Bronchial epithelial cell (primary cell): ENCODE measurements at regions not wholly inside any gene's neighbourhood (a gene's known extent, or its start where the extent isn't known, plus 50 kb on each side); places are given as distances from the start of the nearest gene placed in this dataset.

ENCODE experiments used
- DNase-seq: peaks from one replicate; pipeline ENCODE4 v3.0.0-alpha.2; 2010; ENCODE audit warnings: low read depth
- FAIRE-seq: peaks from 2 replicates; lab custom pipeline; 2011; peaks lifted over from hg19 to GRCh38; lab: Jason Lieb, UNC
- H3K27me3 ChIP-seq: 2 replicates; pipeline ENCODE4 v1.5.1; 2011; ENCODE audit warnings: low read length; ENCODE audit not compliant: control insufficient read depth, insufficient read depth
- H3K36me3 ChIP-seq: 2 replicates; pipeline ENCODE4 v1.5.1; 2011; ENCODE audit warnings: low read length; ENCODE audit not compliant: control insufficient read depth, insufficient read depth
- H3K4me3 ChIP-seq: 2 replicates; pipeline ENCODE4 v1.5.1; 2011; ENCODE audit warnings: mild to moderate bottlenecking, low read depth, low read length, control low read depth
- TF ChIP-seq, protein P1 (sequence below): IDR thresholded peaks from 2 replicates; pipeline ENCODE4 v1.5.1; 2011; ENCODE audit warnings: mild to moderate bottlenecking, moderate library complexity, low read length, control low read depth, inconsistent platforms; ENCODE audit not compliant: insufficient read depth, severe bottlenecking

GRCh38 chr11:70594031-70594430, 195.7 kb downstream of the CTTN start:
- no peak for DNase-seq
- Histone ChIP-seq H3K27me3 (no peaks in the 10 kb centered on the region), H3K4me3 (no peak overlapping the region), H3K36me3 (no peaks in the 10 kb centered on the region)
- FAIRE-seq: no peak
- TF ChIP-seq, protein P1, sequence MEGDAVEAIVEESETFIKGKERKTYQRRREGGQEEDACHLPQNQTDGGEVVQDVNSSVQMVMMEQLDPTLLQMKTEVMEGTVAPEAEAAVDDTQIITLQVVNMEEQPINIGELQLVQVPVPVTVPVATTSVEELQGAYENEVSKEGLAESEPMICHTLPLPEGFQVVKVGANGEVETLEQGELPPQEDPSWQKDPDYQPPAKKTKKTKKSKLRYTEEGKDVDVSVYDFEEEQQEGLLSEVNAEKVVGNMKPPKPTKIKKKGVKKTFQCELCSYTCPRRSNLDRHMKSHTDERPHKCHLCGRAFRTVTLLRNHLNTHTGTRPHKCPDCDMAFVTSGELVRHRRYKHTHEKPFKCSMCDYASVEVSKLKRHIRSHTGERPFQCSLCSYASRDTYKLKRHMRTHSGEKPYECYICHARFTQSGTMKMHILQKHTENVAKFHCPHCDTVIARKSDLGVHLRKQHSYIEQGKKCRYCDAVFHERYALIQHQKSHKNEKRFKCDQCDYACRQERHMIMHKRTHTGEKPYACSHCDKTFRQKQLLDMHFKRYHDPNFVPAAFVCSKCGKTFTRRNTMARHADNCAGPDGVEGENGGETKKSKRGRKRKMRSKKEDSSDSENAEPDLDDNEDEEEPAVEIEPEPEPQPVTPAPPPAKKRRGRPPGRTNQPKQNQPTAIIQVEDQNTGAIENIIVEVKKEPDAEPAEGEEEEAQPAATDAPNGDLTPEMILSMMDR: no peak

GRCh38 chr11:70594606-70595005, 196.3 kb downstream of the CTTN start:
- FAIRE-seq (no peak), DNase-seq (no peak)
- no peak overlapping the region for H3K4me3 ChIP-seq
- no peaks in the 10 kb centered on the region for H3K27me3 ChIP-seq
- TF ChIP-seq, protein P1: no peak
- no peaks in the 10 kb centered on the region for H3K36me3 ChIP-seq

DNA sequence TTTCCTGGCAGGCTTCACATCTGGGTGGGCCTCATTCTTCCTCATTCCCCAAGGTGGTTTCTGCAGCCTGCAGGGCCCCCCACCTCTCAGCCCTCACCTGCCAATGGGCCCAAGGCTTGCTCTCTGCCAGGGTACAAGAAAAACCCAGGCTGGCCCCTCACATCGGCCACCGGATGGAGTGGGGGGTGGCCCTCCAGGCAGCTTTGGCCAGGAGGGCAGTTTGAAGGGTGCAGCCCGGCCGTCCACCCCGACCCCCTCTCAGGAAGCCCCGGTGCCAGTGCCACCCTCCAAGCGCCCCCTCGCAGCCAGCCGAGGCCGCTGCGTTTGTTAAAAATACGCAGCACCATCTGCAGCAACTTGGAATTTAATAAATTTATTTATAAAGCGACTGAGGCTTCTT, 196.7 kb downstream of the CTTN start:
- DNase-seq: no peak
- H3K4me3 ChIP-seq: no peak overlapping the region
- TF ChIP-seq, protein P1: no peak
- no peaks in the 10 kb centered on the region for H3K27me3 ChIP-seq
- no peaks in the 10 kb centered on the region for H3K36me3 ChIP-seq
- FAIRE-seq: no peak

- no peaks in the 10 kb centered on the region for H3K36me3 ChIP-seq
- DNase-seq (no peak), FAIRE-seq (no peak)
- H3K4me3 ChIP-seq: no peak overlapping the region
- no peaks in the 10 kb centered on the region for H3K27me3 ChIP-seq
- TF ChIP-seq, protein P1: no peak
Measured at GRCh38 chr11:70595452-70595851, 197.1 kb downstream of the CTTN start.

DNA sequence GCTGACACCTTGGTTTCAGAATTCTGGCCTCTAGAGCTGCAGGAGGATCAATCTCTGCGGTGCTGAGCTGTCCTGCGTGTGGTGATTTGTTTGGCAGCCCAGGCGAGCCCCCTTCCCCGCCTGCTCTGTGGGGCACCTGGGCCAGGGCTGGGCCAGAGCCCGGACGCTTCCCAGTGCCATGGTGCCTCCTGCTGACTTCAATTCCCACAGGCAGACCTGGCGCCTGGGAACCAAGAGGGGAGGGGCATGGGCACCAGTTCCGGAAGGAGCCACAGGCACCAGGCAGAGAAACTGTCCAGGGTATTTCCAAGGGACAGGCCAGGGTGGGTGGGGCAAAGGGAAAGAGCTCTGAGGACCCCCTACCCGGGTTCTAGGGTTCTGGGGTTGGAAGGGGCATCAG, 197.8 kb downstream of the CTTN start:
- H3K4me3 ChIP-seq: no peak overlapping the region
- no peaks in the 10 kb centered on the region for H3K36me3 ChIP-seq
- no peak for FAIRE-seq
- TF ChIP-seq, protein P1: no peak
- no peaks in the 10 kb centered on the region for H3K27me3 ChIP-seq
- DNase-seq: no peak

GRCh38 chr11:70597006-70597555, 198.8 kb downstream of the CTTN start:
- Histone ChIP-seq H3K4me3 (no peak overlapping the region), H3K36me3 (no peaks in the 10 kb centered on the region), H3K27me3 (no peaks in the 10 kb centered on the region)
- TF ChIP-seq, protein P1: no peak
- FAIRE-seq: no peak
- no peak for DNase-seq
